ENCODE measurements at regions not wholly inside any gene's neighbourhood (a gene's known extent, or its start where the extent isn't known, plus 50 kb on each side); places are given as distances from the start of the nearest gene placed in this dataset.

GRCh38 chr17:83014940-83015910 is 64.2 kb upstream of the METRNL start:
- TF ChIP-seq, protein P1, sequence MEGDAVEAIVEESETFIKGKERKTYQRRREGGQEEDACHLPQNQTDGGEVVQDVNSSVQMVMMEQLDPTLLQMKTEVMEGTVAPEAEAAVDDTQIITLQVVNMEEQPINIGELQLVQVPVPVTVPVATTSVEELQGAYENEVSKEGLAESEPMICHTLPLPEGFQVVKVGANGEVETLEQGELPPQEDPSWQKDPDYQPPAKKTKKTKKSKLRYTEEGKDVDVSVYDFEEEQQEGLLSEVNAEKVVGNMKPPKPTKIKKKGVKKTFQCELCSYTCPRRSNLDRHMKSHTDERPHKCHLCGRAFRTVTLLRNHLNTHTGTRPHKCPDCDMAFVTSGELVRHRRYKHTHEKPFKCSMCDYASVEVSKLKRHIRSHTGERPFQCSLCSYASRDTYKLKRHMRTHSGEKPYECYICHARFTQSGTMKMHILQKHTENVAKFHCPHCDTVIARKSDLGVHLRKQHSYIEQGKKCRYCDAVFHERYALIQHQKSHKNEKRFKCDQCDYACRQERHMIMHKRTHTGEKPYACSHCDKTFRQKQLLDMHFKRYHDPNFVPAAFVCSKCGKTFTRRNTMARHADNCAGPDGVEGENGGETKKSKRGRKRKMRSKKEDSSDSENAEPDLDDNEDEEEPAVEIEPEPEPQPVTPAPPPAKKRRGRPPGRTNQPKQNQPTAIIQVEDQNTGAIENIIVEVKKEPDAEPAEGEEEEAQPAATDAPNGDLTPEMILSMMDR (IDR thresholded peaks at IDR 0.05; ENCODE audit: insufficient read depth, low read length, severe bottlenecking), result no peak
- H3K36me3 ChIP-seq (ENCODE audit: control insufficient read depth, insufficient read depth, low read length), result no peaks in the 10 kb centered on the region
- H3K27me3 ChIP-seq (ENCODE audit: control insufficient read depth, insufficient read depth, low read length), result no peaks in the 10 kb centered on the region
- FAIRE-seq, result no peak
- no peak overlapping the region for H3K4me3 ChIP-seq (ENCODE audit: low read depth, low read length)
- DNase-seq (ENCODE audit: low read depth), result no peak

DNA sequence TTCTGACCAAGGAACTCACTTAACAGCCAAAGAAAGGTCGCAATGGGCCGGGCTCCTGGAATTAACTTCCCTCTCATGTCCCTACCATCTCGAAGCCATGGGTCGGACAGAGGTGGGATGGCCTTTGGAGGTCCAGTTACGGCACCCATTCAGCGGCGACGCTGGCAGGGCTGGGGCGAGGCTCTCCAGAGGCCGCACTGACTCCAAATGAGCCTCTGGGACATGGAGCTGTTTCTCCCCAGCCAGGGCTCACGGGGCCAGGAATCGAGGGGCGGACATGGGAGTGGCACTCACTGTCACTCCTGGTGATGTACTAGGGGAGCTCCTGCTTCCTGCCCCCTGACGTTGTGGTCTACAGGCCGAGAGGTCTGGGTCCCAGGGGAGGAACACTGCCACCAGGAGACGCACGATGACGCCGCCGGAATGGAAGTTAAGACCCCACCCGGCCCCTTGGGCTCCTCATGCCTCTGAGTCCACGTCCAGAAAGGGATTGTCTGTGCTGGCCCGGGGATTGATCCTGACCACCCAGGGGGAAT is 60.7 kb upstream of the METRNL start:
- H3K36me3 ChIP-seq (ENCODE audit: control insufficient read depth, insufficient read depth, low read length), result no peaks in the 10 kb centered on the region
- H3K4me3 ChIP-seq (ENCODE audit: low read depth, low read length), result no peak overlapping the region
- no peaks in the 10 kb centered on the region for H3K27me3 ChIP-seq (ENCODE audit: control insufficient read depth, insufficient read depth, low read length)
- DNase-seq (ENCODE audit: low read depth), result no peak
- FAIRE-seq, result no peak
- TF ChIP-seq, protein P1 (IDR thresholded peaks at IDR 0.05; ENCODE audit: insufficient read depth, low read length, severe bottlenecking), result no peak

DNA sequence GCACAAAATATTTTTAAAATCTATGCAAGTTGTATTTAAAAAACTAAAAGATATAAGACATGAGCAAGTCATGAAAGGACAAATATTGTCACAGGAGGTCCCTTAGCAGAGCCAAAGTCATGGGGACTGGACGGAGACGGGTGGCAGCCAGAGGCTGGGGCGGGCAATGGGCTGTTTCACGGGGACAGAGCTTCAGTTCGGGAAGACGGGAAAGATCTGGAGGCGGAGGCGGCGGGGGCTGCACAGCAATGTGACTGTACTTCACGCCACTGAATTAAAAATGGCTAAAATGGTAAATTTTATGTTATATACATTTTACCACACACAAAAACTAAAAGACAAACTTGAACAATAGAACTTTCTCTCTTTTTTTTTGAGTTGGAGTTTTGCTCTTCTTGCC is 60.0 kb upstream of the METRNL start:
- TF ChIP-seq, protein P1 (IDR thresholded peaks at IDR 0.05; ENCODE audit: insufficient read depth, low read length, severe bottlenecking), result no peak
- H3K27me3 ChIP-seq (ENCODE audit: control insufficient read depth, insufficient read depth, low read length), result no peaks in the 10 kb centered on the region
- no peak for FAIRE-seq
- H3K36me3 ChIP-seq (ENCODE audit: control insufficient read depth, insufficient read depth, low read length), result no peaks in the 10 kb centered on the region
- no peak overlapping the region for H3K4me3 ChIP-seq (ENCODE audit: low read depth, low read length)
- no peak for DNase-seq (ENCODE audit: low read depth)

DNA sequence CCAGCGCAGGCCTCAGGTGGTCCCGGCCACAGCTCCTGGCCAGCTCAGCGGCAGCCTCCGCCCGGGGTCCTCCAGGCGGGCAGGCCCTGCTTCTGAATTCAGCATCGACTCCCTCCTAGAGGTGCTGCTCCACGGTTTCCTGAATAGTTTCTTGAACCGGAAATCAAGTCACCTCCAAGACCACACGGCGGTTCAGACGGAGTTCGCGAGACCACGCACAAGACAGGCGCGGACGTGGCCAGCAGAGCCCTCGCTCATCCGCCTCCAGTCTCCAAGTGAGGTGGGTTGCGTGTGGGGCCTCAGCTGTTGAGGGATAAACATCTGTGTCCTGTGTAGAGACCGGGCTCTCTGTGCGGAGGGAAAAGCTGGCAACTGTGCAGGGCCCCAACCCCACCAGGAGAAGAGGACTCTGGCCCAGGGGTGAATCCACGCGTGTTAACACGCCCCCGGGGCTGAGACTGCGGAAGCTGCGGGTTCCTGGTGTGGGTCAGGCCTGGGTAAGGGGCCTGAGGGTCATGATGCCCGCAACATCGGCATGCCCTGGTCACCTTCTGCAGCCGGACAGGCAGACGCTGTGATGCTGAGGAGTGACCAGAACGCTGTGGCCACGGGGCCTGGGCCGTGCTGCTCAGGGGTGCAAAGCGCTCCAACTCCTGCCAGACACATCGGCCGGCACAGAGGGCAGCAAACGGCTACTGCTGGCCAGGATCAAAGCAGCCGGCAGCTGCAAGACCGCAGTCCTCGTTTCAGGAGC is 55.0 kb upstream of the METRNL start:
- FAIRE-seq, result no peak

GRCh38 chr17:83025636-83026280 is 53.7 kb upstream of the METRNL start:
- Histone ChIP-seq H3K36me3 (ENCODE audit: control insufficient read depth, insufficient read depth, low read length) (no peaks in the 10 kb centered on the region), H3K4me3 (ENCODE audit: low read depth, low read length) (no peak overlapping the region), H3K27me3 (ENCODE audit: control insufficient read depth, insufficient read depth, low read length) (no peaks in the 10 kb centered on the region)
- no peak for FAIRE-seq
- TF ChIP-seq, protein P1 (IDR thresholded peaks at IDR 0.05; ENCODE audit: insufficient read depth, low read length, severe bottlenecking), result no peak
- no peak for DNase-seq (ENCODE audit: low read depth)

More for the DNA sequence above, 55.0 kb upstream of the METRNL start:
- TF ChIP-seq, protein P1 (IDR thresholded peaks at IDR 0.05; ENCODE audit: insufficient read depth, low read length, severe bottlenecking), result no peak
- Histone ChIP-seq H3K36me3 (ENCODE audit: control insufficient read depth, insufficient read depth, low read length) (no peaks in the 10 kb centered on the region), H3K4me3 (ENCODE audit: low read depth, low read length) (no peak overlapping the region), H3K27me3 (ENCODE audit: control insufficient read depth, insufficient read depth, low read length) (no peaks in the 10 kb centered on the region)
- DNase-seq (ENCODE audit: low read depth), result no peak
